Motor neuron (in vitro differentiated cells): ENCODE measurements at regions not wholly inside any gene's neighbourhood (a gene's known extent, or its start where the extent isn't known, plus 50 kb on each side); places are given as distances from the start of the nearest gene placed in this dataset.
A peak's percentile ranks its signal among the peaks of the same experiment; 100 is the strongest.
"Not testable (repeated sequence)": the region's sequence is repeated elsewhere in the genome, so short reads cannot be mapped to it uniquely, and the experiment has no call there.

Experiments
- ATAC-seq, 8 experiments: fragments of 200-7000 bp; cut with Tn5 transposase; replicated peaks in 6 of 8; 2 replicates each; pipeline ENCODE4 v1.8.0; 2021; ENCODE audit warnings: mild to moderate bottlenecking in 8 of 8, moderate library complexity in 8 of 8
- H3K27ac ChIP-seq, 2 donors: fragments of 250-450 bp; sonication (Bioruptor Pico); 2 replicates each; pipeline ENCODE4 v1.9.0; 2021; ENCODE audit warnings: antibody characterized with exemption in 2 of 2, mild to moderate bottlenecking in 2 of 2, moderate library complexity in 1 of 2
- H3K4me1 ChIP-seq, 2 donors: fragments of 250-450 bp; sonication (Bioruptor Pico); replicated peaks in 1 of 2; 2 replicates each; pipeline ENCODE4 v1.6.1; 2021; ENCODE audit warnings: antibody characterized with exemption in 2 of 2, mild to moderate bottlenecking in 2 of 2, moderate library complexity in 1 of 2
- H3K4me3 ChIP-seq, 5 donors: fragments of 250-450 bp; sonication (Bioruptor Pico); 2 replicates each; pipeline ENCODE4 v1.9.0; 2021; ENCODE audit warnings: antibody characterized with exemption in 5 of 5, mild to moderate bottlenecking in 5 of 5, moderate library complexity in 4 of 5
- WGBS, 10 experiments: fragments of 450-650 bp; shearing (Covaris generic); methylation state at CpG; one replicate each; pipeline ENCODE4 v1.0.0; 2022; 5-methylcytosine and 5-hydroxymethylcytosine counted together
- in situ Hi-C, 9 experiments: fragments of 400-800 bp; cut with MboI; loops; one replicate each; pipeline ENCODE4 v1.15.0; 2021; ENCODE audit warnings: low sequenced_read_pairs in 9 of 9, low pct_unique_long_range_greater_than_20kb in 2 of 9; ENCODE audit not compliant: unreplicated experiment in 9 of 9

DNA sequence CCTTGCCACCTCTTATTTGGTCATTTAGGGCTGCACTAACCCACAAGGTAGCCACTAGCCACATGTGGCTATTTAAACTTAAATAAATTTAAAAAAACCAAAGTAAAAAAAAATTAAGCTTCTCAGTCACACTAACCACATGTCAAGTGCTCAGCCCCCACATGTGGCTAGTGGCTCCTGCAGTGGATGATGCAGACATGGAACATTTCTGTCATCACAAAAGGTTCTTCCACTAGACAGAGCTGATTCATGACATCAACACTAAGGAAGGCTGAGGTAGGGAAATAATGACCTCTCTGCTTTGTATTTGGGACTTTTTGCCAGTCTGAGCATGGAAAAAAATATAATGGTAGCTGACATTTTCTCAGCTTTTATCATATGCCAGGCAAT is 173.0 kb upstream of the FERMT1 start:
- ATAC-seq: no peak
- Histone ChIP-seq H3K4me3 (no peak overlapping the region), H3K27ac (no peak overlapping the region), H3K4me1 (no peaks in the 10 kb centered on the region)
- in situ Hi-C loops: no loop called here

DNA sequence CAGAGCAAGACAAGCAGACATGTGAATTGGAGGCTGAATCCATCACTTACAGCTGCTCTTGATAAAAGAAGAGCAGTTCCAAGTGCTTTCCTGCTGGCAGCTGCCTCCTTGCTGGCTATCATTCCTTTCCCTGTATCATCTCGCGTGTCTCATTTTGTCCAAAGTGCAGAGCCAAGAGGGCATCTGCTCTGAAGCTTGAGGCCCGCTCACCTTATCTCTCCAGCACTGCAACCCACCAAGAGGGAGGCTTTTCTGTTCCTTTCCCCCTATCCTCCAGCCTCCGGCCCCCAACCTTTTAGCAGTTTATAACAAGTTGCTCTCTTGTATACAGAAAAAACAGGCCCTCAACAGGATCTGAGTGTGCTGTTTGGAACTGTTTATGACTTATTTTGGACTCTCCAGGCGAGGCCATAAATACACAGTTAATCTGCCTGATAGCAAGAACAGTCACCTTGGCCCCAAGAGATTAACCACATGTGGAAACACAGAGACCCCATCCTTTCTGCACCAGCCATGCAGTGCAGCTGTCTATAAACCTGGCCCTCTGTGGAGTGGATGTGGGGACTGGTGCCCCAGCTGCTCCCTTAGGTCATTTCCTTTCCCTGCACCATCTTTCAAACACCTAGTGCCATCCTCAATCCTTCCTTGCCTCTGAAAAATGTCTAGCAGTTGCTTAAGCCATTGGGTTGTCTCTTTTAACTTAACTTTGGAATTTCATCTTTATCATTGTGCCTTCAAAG is 172.5 kb upstream of the FERMT1 start:
- WGBS, 10 experiments: 0 to 100% (median 73%) methylated on average over 1 to 5 of the region's 5 CpGs; no CpG with 5 or more reads in 2 of the 10 experiments
- Histone ChIP-seq H3K4me3 (no peak overlapping the region), H3K4me1 (no peaks in the 10 kb centered on the region), H3K27ac (no peak overlapping the region)
- in situ Hi-C loops: no loop called here
- ATAC-seq: no peak

DNA sequence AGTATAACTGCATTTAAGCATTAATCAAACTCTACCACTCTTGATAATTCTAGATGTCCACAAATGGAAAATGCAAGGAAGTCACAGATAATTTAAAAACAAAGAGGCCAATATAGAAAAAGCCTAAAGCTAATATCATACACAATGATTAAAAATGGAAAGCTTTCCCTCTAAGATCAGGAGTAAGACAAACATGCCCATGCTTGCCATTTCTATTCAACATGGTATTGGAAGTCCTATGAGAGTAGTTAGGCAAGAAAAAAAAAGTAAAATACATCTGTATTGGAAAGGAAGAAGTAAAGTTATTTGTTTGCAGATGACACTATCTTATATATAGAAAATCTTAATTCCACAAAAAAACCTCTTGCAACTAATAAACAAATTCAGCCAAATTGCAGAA is 164.6 kb upstream of the FERMT1 start:
- no peak overlapping the region for H3K4me3 ChIP-seq
- no peak overlapping the region for H3K27ac ChIP-seq
- H3K4me1 ChIP-seq: no peaks in the 10 kb centered on the region
- no peak for ATAC-seq
- in situ Hi-C loops: no loop called here

- WGBS, 10 experiments: 8 to 100% (median 70%) methylated on average over 1 of the region's 1 CpG
- Histone ChIP-seq H3K4me3 (no peak overlapping the region), H3K27ac (no peak overlapping the region), H3K4me1 (no peaks in the 10 kb centered on the region)
- no peak for ATAC-seq
- in situ Hi-C loops: no loop called here
Observed at GRCh38 chr20:6282642-6283041, 159.8 kb upstream of the FERMT1 start.

- in situ Hi-C loops: no loop called here
- 0 to 100% (median 34%) methylated on average over 1 to 5 of the region's 6 CpGs; no CpG with 5 or more reads in 3 of the 10 experiments for WGBS, 10 experiments
- Histone ChIP-seq H3K4me1 (no peaks in the 10 kb centered on the region), H3K27ac (no peak overlapping the region), H3K4me3 (no peak overlapping the region)
- ATAC-seq: peak in 3 of 8 experiments; percentile 22 to 93 (median 52)
Observed at GRCh38 chr20:6277661-6278240, 154.9 kb upstream of the FERMT1 start.

- ATAC-seq, H3K4me1 ChIP-seq, H3K4me3 ChIP-seq, H3K27ac ChIP-seq: not testable (repeated sequence)
- in situ Hi-C loops: loop anchor here in 1 of 9 experiments (25.0 kb wide), 2 partner anchors 292 to 492 kb away; partner anchors contain the start of gene BMP2
Observed at GRCh38 chr20:6270404-6270803, 147.6 kb upstream of the FERMT1 start.

DNA sequence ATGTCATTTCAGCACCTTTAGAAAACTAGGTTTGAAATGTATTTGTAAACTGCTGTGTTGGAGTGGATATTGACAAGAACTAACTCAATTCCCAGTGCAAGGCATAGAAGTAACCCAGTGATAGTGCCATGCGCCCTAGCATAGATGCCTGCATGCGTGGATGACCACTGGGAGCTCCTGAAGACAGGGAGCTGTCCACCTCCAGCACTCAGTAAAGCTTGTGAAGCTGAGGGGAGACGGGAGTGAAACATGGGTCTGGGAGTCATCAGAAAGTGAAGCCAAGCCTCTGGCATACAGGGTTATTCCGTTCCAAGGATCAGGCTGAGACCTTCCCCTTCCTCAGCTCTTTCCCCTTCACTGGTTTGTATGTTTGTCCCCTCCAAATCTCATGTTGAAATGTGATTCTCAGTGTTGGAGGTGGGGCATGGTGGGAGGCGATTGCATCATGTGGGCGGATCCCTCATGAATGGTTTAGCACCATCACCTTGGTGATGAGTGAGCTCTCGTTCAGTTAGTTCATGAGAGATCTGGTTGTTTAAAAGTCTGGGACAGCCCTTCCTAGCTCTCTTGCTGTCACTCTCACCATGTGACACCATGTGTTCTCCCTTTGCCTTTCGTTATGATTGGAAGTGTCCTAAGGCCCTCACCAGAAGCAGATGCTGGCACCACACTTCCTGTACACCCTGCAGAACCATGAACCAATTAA is 146.5 kb upstream of the FERMT1 start:
- in situ Hi-C loops: loop anchor here in 1 of 9 experiments (25.0 kb wide), 2 partner anchors 293 to 493 kb away; partner anchors contain the start of gene BMP2
- Histone ChIP-seq H3K4me1 (peaks cover 6 to 9% of the 10 kb centered on the region in 2 donors), H3K4me3 (no peak overlapping the region), H3K27ac (no peak overlapping the region)
- peak in 7 of 8 experiments; percentile 44 to 81 (median 65) for ATAC-seq
- WGBS, 10 experiments: 20 to 100% (median 69%) methylated on average over 1 to 5 of the region's 8 CpGs

DNA sequence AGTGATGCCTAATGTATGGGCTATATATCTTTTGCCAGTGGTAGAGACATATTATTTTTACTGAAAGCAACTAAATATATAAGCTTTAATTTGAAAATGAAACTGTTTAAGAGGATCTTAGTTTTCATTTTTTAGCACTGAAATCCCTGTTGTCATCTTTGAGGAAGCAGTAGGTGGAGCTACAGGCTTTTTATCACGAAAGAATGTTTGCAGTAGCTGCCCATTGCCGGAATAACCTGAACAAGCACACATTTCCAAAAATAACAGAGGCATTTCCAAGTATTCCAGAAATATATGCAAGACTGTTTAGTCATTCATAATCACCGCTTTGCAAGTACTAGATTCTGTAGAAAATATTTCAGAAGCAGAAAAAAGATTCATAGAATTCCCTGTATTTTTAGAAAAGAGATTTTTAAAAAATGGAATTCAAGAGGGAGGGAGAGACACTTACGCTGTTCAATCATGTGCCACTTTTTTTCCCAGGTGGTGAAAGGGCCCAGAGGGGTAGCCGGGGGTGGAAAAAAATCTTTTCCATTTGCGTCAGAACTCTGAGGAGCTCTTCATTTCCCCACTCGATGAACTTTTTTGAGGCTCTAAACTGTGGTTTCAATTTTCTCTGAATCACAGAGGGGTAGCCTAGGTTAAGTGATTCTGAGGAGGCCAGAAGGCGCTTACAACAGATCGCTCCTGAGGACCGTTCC is 142.5 kb upstream of the FERMT1 start:
- ATAC-seq: peak in 3 of 8 experiments; percentile 69 to 94 (median 78)
- in situ Hi-C loops: loop anchor here in 1 of 9 experiments (25.0 kb wide), 2 partner anchors 297 to 497 kb away; partner anchors contain the start of gene BMP2

DNA sequence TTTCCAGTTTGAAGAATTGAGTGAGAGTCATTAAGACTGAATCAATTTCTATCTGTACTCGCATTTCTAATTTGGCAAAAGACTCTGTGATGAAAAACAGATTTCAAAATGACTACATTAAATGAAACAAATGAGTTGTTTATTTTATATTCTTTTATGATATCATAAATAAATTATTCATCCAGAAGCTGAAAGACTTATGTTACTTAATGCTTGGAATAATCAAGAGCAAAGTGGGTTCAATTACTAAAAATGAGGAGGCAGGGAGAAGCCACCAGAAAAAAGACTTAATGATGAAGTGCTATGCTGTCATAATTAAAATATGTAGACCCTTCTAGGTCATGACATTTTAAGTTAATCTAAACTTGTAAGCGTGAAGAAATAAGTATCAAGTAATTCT is 130.6 kb upstream of the FERMT1 start:
- no peak overlapping the region for H3K4me3 ChIP-seq
- no peak for ATAC-seq
- H3K4me1 ChIP-seq: no peaks in the 10 kb centered on the region
- in situ Hi-C loops: loop anchor here in 1 of 9 experiments (25.0 kb wide), 2 partner anchors 309 to 509 kb away; partner anchors contain the start of gene BMP2
- 14 to 88% (median 78%) methylated on average over 1 to 2 of the region's 2 CpGs for WGBS, 10 experiments
- no peak overlapping the region for H3K27ac ChIP-seq

More for the DNA sequence above, 142.5 kb upstream of the FERMT1 start:
- Histone ChIP-seq H3K27ac (no peak overlapping the region), H3K4me3 (no peak overlapping the region), H3K4me1 (peaks cover 6 to 9% of the 10 kb centered on the region in 2 donors)
- 0 to 85% (median 55%) methylated on average over 3 to 10 of the region's 10 CpGs for WGBS, 10 experiments

- Histone ChIP-seq H3K27ac (no peak overlapping the region), H3K4me1 (no peaks in the 10 kb centered on the region), H3K4me3 (no peak overlapping the region)
- in situ Hi-C loops: no loop called here
- WGBS, 10 experiments: 0 to 83% (median 70%) methylated on average over 1 to 4 of the region's 4 CpGs; no CpG with 5 or more reads in 3 of the 10 experiments
- no peak for ATAC-seq
Observed at GRCh38 chr20:6245436-6245835, 122.6 kb upstream of the FERMT1 start.

DNA sequence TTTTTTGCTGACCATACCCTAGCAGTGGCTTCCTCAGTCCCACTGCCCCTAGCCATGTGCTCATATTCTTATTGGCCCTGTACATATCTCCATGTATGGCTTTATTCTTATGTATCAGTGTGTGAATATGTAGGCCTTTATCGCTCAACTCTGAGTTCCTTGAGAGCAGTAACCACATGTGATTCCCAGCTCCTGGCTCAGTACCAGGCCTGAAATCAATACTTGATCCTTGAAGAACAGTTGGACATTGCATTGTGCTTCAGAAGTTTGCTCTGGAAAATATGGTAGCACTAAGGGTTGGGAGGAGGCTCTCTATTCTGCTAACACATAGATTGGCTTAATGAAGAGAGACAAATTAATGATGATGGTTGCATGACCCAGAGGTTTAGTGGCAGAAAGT is 118.8 kb upstream of the FERMT1 start:
- no peaks in the 10 kb centered on the region for H3K4me1 ChIP-seq
- no peak overlapping the region for H3K4me3 ChIP-seq
- no peak for ATAC-seq
- WGBS, 10 experiments: 57 to 100% (median 100%) methylated on average over 1 of the region's 1 CpG; no CpG with 5 or more reads in 5 of the 10 experiments
- in situ Hi-C loops: no loop called here
- no peak overlapping the region for H3K27ac ChIP-seq

DNA sequence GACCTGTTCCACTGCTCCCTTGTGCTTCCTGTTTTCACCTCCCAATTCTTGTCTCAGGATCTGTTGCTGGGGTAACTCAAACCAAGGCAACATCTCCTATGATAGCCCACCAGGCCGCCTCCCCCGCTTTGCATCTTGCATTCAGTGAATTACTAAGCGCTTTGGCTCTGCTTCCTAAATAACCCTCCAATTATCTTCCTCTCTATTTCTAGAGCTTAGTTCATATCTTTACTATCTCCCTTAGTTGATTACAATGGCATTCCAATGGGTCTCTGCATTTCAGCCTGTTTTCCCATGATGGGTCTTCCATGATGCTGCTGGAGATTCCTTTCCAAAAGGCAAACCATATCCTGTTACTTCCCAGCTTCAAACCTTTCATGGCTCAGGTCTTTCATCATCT is 117.2 kb upstream of the FERMT1 start:
- Histone ChIP-seq H3K4me3 (no peak overlapping the region), H3K4me1 (no peaks in the 10 kb centered on the region), H3K27ac (no peak overlapping the region)
- WGBS, 10 experiments: 67 to 100% (median 95%) methylated on average over 1 to 3 of the region's 3 CpGs
- no peak for ATAC-seq
- in situ Hi-C loops: no loop called here

DNA sequence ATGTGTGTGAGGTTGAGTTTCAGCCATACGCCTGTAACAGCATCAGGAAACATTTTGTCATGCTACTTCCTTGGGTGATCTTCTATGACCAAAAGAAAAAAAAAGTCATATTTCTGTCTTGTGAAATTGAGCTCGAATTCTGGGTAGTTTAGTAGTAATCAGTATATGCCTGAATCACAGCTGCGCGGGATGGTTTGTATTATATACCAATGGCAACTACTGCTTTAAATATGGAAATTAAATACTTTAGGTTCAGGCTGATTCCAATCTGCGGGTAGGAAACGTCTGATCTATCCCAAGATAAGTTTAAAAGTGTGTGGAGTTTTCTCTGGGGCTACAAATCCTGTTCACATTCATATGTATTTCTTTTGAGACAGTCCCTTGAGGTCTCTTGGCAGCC is 115.6 kb upstream of the FERMT1 start:
- ATAC-seq: no peak
- H3K4me3 ChIP-seq: no peak overlapping the region
- in situ Hi-C loops: no loop called here
- H3K4me1 ChIP-seq: no peaks in the 10 kb centered on the region
- WGBS, 10 experiments: 0 to 100% (median 80%) methylated on average over 1 to 5 of the region's 6 CpGs; no CpG with 5 or more reads in 1 of the 10 experiments
- H3K27ac ChIP-seq: no peak overlapping the region
